ENCODE measurements at regions not wholly inside any gene's neighbourhood (a gene's known extent, or its start where the extent isn't known, plus 50 kb on each side); places are given as distances from the start of the nearest gene placed in this dataset.

DNA sequence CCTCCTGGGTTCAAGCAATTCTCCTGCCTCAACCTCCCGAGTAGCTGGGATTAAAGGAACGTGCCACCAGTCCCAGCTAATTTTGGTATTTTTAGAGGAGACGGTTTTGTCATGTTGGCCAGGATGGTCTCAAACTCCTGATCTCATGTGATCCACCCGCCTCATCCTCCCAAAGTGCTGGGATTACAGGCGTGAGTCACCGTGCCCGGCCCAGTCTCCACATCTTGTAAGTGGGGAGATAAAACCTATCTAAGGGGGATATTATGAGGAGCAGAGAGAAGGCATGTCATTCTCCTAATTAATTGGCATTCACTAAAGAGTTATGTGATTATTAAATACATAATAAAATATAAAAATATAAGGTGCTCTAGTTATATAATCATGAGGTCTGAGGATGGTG is 94.1 kb upstream of the BOD1 start:
- H3K4me3 Mint-ChIP-seq (ENCODE audit: unreplicated experiment): no peak overlapping the region
- ChIA-PET POLR2A (no interaction called here), CTCF (interaction anchor here (0.9 kb wide), 1 partner anchor 61 kb away, joined by 3 read pairs; no protein-coding TSS in a partner anchor)
- BruUV-seq (replicated peaks): no TSS peak
- peaks cover 43% of the 10 kb centered on the region for H3K4me1 Mint-ChIP-seq (ENCODE audit: insufficient read depth, unreplicated experiment)
- H3K27ac Mint-ChIP-seq (ENCODE audit: low read depth, unreplicated experiment): no peak overlapping the region
- no peaks in the 10 kb centered on the region for H3K27me3 Mint-ChIP-seq (ENCODE audit: insufficient read depth, unreplicated experiment)
- peaks cover 7% of the 10 kb centered on the region for H3K9me3 Mint-ChIP-seq (ENCODE audit: unreplicated experiment)
- intact Hi-C loops (cut with micrococcal nuclease): no loop called here
- TF ChIP-seq, protein P1, sequence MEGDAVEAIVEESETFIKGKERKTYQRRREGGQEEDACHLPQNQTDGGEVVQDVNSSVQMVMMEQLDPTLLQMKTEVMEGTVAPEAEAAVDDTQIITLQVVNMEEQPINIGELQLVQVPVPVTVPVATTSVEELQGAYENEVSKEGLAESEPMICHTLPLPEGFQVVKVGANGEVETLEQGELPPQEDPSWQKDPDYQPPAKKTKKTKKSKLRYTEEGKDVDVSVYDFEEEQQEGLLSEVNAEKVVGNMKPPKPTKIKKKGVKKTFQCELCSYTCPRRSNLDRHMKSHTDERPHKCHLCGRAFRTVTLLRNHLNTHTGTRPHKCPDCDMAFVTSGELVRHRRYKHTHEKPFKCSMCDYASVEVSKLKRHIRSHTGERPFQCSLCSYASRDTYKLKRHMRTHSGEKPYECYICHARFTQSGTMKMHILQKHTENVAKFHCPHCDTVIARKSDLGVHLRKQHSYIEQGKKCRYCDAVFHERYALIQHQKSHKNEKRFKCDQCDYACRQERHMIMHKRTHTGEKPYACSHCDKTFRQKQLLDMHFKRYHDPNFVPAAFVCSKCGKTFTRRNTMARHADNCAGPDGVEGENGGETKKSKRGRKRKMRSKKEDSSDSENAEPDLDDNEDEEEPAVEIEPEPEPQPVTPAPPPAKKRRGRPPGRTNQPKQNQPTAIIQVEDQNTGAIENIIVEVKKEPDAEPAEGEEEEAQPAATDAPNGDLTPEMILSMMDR (IDR thresholded peaks at IDR 0.05; ENCODE audit: unreplicated experiment): no peak
- no peaks in the 10 kb centered on the region for H3K36me3 Mint-ChIP-seq (ENCODE audit: insufficient read depth, unreplicated experiment)
- DNase-seq (ENCODE audit: unreplicated experiment): no peak

DNA sequence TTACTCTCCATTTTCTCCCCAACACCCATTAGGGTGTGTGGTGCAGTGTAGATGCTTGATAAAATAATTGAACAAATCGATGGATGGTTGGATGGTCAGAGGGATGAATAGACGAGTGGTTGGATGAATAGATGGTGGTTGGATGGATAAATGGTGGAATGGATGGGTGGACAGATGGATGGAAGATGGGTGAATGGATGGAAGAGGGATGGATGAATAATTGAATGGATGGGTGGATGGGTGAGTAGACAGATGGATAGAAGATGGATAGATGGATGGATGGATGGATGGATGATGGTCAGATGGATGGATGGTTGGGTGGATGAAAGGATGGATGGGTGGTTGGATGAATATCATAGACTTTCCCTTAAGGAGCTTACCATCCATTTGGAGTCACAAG is 95.0 kb upstream of the BOD1 start:
- ChIA-PET POLR2A (no interaction called here), CTCF (no interaction called here)
- H3K27me3 Mint-ChIP-seq (ENCODE audit: insufficient read depth, unreplicated experiment): no peaks in the 10 kb centered on the region
- BruUV-seq (replicated peaks): no TSS peak
- no peak overlapping the region for H3K27ac Mint-ChIP-seq (ENCODE audit: low read depth, unreplicated experiment)
- H3K9me3 Mint-ChIP-seq (ENCODE audit: unreplicated experiment): peaks cover 7% of the 10 kb centered on the region
- no peak for DNase-seq (ENCODE audit: unreplicated experiment)
- intact Hi-C loops (cut with micrococcal nuclease): no loop called here
- no peak overlapping the region for H3K4me3 Mint-ChIP-seq (ENCODE audit: unreplicated experiment)
- TF ChIP-seq, protein P1 (IDR thresholded peaks at IDR 0.05; ENCODE audit: unreplicated experiment): no peak
- no peaks in the 10 kb centered on the region for H3K36me3 Mint-ChIP-seq (ENCODE audit: insufficient read depth, unreplicated experiment)
- peaks cover 46% of the 10 kb centered on the region for H3K4me1 Mint-ChIP-seq (ENCODE audit: insufficient read depth, unreplicated experiment)

DNA sequence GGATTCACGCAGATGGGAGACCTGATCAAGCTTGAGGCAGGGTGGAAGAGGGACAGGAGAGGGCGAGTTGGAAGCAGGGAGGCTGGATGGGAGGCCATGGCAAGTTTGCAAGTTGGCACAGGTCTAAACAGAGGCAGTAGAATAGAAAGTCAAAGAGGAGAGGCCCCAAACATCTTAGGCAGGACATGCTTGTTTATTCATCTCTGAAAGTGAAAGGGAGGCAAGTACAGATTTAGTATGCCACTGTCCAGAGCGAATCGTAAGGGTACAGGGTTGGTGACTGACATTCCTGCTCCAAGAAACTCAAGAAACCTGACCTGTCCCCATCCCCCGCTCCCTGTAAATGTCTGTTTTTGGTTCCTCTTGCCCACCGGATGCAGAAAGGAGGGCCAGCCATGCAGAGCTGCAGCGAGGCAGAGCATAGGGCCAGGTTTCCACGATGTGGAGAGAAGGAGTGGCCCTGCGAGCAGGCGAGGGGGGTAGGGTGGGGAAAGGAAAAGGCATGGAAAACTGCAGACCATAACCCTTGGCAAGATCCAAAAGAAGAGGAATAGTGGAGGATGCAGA is 96.2 kb upstream of the BOD1 start:
- ChIA-PET POLR2A (interaction anchor here (1.1 kb wide), 1 partner anchor 177 kb away, joined by 3 read pairs; no protein-coding TSS in a partner anchor), CTCF (interaction anchor here (1.6 kb wide), 1 partner anchor 52 kb away, joined by 3 read pairs; no protein-coding TSS in a partner anchor)
- Mint-ChIP-seq H3K27me3 (ENCODE audit: insufficient read depth, unreplicated experiment) (no peaks in the 10 kb centered on the region), H3K36me3 (ENCODE audit: insufficient read depth, unreplicated experiment) (no peaks in the 10 kb centered on the region), H3K27ac (ENCODE audit: low read depth, unreplicated experiment) (peak overlapping the region; percentile 32), H3K4me3 (ENCODE audit: unreplicated experiment) (no peak overlapping the region), H3K9me3 (ENCODE audit: unreplicated experiment) (peaks cover 7% of the 10 kb centered on the region), H3K4me1 (ENCODE audit: insufficient read depth, unreplicated experiment) (peaks cover 33% of the 10 kb centered on the region)
- BruUV-seq (replicated peaks): no TSS peak
- intact Hi-C loops (cut with micrococcal nuclease): no loop called here
- TF ChIP-seq, protein P1 (IDR thresholded peaks at IDR 0.05; ENCODE audit: unreplicated experiment): no peak
- no peak for DNase-seq (ENCODE audit: unreplicated experiment)

DNA sequence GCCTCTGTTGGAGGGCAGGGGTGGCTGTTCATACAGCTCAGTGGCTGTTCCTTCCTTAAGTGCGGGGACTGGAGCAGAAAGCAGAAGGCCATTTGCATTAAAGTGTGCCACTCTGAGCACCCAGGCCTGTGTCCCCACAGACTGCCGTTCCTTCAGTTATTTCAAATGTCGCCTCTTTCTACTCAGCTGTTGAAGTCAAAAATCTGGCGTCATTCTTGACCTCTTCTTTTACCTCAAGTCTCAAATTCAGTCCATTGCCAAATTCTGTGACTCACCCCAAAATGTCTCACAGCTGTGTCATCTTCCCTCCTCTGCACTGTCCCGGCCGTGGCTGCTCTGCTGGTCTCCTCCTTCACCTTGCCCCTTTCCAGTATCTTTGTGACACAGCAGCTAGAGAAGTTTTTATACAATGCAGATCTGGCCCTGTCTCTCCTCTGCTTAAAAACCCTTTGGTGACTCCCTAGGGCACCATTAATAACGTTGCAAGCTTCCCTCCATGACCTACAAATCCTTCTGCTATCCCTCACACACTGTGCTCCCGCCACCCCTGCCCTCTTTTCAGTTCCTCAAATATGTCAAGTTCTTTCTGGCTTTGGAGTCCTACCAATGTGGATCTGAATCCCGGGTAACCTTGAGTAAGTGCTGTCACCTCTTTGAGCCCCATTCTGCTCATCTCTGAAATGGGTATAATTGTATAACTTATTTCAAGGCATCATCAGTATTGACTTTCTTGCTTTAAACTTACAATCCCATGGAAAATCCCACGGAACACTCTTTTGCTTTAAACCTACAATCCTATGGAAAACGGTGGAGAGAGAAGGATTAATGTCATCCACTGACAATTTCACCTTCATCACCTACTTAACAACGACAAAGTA is 98.3 kb upstream of the BOD1 start:
- H3K9me3 Mint-ChIP-seq (ENCODE audit: unreplicated experiment): peaks cover 7% of the 10 kb centered on the region
- POLR2A ChIA-PET: interaction anchor here (0.6 to 1.9 kb wide), 10 partner anchors 8 to 1202 kb away, joined by 3 to 6 read pairs (median 3); partner anchors contain the start of gene CPEB4
- DNase-seq (ENCODE audit: unreplicated experiment): peak; percentile 96
- TF ChIP-seq, protein P1 (IDR thresholded peaks at IDR 0.05; ENCODE audit: unreplicated experiment): no peak
- H3K4me3 Mint-ChIP-seq (ENCODE audit: unreplicated experiment): no peak overlapping the region
- BruUV-seq (replicated peaks): TSS peak; percentile 68
- H3K36me3 Mint-ChIP-seq (ENCODE audit: insufficient read depth, unreplicated experiment): no peaks in the 10 kb centered on the region
- no peaks in the 10 kb centered on the region for H3K27me3 Mint-ChIP-seq (ENCODE audit: insufficient read depth, unreplicated experiment)
- CTCF ChIA-PET: interaction anchor here (0.6 to 1.3 kb wide), 2 partner anchors 36 to 210 kb away, joined by 3 to 4 read pairs; no protein-coding TSS in a partner anchor
- H3K4me1 Mint-ChIP-seq (ENCODE audit: insufficient read depth, unreplicated experiment): peaks cover 36% of the 10 kb centered on the region
- intact Hi-C loops (cut with micrococcal nuclease): loop anchor here (1.0 kb wide), 2 partner anchors 50 to 174 kb away; partner anchors contain the start of gene CPEB4
- H3K27ac Mint-ChIP-seq (ENCODE audit: low read depth, unreplicated experiment): peak overlapping the region; percentile 77
